ENCODE measurements at regions not wholly inside any gene's neighbourhood (a gene's known extent, or its start where the extent isn't known, plus 50 kb on each side); places are given as distances from the start of the nearest gene placed in this dataset.
"Not testable (repeated sequence)": the region's sequence is repeated elsewhere in the genome, so short reads cannot be mapped to it uniquely, and the experiment has no call there.

- no peak for DNase-seq (ENCODE audit: low read depth)
Measured at GRCh38 chr4:162943263-162943662, 223.4 kb downstream of the NAF1 start.

GRCh38 chr4:162938738-162939485 is 227.8 kb downstream of the NAF1 start:
- no peak for DNase-seq (ENCODE audit: low read depth)

DNA sequence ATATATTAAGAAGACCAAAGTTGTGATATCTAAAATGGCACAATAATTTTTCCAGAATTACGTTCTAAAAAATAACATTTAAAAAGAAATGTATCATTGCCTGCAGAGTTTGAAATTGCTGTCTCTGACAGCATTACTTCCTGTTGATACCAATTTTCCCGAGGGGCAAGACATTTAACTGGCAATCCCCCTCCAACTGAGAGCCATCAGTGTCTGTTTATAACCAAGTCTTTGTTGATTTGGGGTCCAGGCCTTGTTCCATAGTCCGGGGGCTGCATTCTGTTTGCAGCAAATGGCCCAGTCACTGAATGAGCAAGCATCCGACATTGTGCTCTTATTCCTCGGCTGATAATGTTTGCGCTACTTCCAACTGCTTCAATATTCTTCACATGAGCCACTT is 231.5 kb downstream of the NAF1 start:
- DNase-seq (ENCODE audit: low read depth), result no peak

DNA sequence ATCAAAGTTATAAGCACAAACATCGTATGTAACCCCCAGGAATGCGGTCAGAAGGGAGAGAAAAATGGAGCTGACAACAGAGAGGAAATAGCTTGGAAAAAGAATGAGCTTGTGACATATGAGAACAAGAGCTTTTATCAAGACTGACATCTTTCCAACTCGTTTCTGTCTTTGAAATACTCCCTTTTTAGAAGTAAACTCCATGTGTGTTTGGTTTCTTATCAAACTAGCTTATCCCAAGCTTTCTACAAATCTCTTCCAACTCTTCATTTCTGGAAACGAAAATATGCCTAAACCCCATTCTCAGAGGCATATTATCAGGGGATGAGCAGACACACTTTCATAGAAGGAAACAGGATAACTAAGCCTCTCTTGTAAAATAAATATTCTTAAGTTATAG is 235.4 kb downstream of the NAF1 start:
- DNase-seq (ENCODE audit: low read depth), result no peak

DNA sequence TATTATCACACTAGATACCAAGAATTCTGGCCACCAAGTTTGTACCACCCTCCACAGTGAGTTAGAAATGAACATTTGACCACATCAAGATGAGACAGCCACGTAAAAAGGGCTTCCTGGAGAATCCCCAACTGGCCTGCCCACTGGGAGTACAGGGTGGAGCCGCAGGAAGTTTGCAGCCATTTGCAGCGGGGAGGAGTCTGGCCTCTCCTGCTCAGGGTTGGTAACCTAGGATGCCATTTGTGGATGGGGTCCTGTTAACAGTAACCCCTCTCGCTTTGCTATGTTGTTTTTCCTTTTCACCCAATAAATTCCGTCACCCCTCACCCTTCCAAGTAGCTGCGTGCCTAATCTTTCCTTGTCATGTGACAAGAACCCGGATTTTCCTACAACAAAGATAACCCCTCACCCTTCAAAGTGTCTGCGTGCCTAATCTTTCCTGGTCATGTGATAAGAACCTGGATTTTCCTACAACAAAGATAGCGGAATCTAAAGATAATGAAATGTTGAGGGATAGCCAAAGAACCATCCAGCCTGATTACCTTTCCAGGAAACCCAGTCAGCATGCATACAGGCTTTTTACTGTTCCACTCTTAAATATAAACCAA is 245.4 kb downstream of the NAF1 start:
- DNase-seq (ENCODE audit: low read depth), result no peak

DNA sequence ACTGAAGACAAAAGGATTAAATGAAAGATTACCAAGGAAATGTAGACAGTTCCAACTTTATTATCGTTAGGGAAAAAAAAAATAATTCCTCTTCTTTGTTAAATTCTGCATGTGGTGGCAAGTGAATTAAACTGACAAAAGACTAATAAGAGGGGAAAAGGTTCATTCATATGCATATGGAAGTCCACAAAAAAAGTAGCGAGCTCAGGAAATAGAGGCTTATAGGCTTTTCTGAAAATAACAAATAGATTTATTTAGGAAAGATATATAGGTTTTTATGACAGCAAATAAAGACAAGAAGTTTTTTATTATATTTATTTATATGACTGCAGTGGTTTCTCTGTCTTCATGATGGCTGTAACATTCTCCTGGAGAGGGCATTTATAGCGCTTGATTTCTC is 246.0 kb downstream of the NAF1 start:
- no peak for DNase-seq (ENCODE audit: low read depth)

DNA sequence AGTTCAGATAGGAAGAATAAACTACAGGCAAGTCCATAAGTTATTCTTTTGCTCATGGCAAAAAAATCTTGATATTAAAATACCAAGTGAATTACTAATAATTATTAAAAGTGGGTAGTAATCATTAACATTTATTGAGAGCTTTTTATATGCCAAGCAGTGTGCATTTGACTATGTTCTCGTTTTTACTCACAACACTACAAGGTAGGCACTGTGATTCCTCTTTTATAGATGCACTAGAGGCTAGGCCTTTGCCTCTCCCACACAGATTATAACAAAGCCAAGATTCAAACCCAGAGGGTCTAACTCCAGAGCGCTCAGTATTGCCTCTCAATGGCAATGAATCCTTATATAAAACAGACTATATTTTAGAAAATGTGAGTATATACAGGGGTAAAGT is 254.2 kb downstream of the NAF1 start:
- no peak for DNase-seq (ENCODE audit: low read depth)

DNA sequence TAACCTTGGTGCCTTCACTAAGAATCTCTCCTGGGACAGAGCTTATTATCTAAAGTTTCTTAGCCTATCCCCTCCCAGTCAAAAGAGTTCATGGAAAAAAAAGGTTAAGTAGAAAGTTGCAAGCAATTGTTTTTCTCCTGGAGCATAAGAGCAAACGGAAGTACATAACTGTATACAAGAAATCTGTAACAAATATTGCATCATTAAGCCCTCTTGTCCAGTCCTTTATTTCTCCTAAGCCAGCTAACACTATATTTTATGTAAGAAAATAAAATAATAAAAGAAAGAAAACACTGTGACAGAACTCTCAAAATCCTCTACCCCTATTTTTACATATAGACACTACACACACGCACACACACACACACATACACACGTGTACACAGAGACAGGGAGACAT is 255.3 kb downstream of the NAF1 start:
- DNase-seq (ENCODE audit: low read depth), result no peak

DNA sequence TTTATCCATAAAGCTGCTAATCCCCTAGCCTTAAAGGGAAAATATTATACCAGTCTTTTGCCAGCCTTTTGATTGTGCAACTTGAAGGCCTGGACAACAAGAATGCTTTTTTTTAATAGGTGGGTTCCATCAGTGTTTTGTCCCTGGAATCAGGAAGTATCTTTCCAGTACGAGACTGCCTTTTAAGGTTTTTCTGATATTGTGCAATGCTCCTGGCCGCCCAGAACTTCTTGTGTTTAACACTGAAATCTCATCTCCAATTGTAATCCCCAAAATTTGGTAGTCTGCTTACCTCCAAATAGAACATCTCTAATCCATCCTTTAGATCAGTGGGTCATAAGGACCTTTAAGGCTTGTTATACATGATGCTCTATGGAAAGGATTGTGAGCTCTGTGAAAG is 256.7 kb downstream of the NAF1 start:
- DNase-seq (ENCODE audit: low read depth), result no peak

- no peak for DNase-seq (ENCODE audit: low read depth)
Measured at GRCh38 chr4:162894387-162894786, 272.3 kb downstream of the NAF1 start.

GRCh38 chr4:162891788-162892707 is 274.6 kb downstream of the NAF1 start:
- no peak for DNase-seq (ENCODE audit: low read depth)

DNA sequence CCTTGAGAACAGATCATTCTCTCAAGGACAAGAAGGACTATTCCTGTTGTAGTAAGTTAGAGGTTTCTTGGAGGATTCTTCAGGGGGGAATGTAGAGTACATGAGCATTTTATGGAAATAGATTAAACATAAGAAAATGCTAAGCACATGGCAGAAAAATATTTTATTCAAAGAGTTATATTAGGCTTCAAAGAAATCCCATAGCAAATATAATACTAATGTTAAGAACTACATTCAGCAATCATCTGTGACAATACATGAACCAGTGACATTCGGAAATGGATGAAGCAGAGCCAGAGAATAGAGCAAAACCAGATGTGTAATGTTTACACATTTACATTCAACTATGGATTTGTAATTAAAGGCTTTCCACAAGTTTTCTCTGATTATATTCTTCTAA is 288.6 kb downstream of the NAF1 start:
- DNase-seq (ENCODE audit: low read depth), result no peak

DNA sequence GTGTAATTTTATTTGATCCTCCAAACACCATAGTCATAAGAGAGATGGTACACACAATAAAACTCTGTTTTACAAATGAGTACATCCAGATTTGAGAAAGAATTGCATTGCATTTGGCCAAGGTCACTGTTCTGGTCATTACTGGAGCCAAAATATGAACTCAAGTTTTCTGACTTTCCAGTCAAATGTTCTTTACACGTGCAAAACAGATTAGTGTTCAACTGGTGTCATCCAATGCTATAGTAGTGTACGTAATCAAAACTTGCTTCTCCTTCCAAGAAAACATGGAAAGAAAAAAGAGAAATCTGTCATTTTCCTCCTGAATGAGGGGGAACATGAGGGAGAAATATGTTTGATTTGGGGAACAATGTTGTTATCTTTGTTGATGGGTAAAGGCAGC is 291.9 kb downstream of the NAF1 start:
- DNase-seq (ENCODE audit: low read depth), result no peak

DNA sequence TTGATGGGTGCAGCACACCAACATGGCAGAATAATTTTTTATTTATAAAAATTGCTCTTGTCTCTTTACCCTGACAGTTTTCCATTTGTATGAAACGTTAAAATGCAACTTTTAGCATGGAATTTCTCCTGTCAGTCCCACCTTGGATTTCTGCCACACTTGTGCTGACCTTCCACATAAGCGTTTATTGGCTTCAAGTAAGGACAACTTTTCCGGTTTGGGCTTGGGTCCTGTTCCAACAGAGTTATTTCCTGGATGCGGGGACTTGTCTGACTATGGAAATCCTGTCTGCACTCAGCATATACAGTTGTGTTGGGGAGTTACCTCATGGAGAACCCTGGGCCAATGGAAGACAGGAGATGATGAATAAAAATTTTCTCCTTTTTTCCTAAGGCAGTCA is 294.7 kb downstream of the NAF1 start:
- DNase-seq (ENCODE audit: low read depth), result no peak

DNA sequence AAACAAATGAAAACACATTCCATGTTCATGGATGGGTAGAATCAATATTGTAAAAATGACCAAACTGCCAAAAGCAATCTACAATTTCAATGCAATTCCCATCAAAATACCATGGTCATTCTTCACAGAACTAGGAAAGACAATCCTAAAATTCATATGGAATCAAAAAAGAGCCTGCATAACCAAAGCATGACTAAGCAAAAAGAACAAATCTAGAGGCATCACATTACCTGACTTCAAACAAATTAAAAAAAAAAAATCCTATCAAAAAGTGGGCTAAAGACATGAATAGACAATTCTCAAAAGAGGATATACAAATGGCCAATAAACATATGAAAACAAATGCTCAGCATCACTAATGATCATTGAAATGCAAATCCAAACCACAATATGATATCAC is 297.5 kb downstream of the NAF1 start:
- DNase-seq (ENCODE audit: low read depth), result no peak

DNA sequence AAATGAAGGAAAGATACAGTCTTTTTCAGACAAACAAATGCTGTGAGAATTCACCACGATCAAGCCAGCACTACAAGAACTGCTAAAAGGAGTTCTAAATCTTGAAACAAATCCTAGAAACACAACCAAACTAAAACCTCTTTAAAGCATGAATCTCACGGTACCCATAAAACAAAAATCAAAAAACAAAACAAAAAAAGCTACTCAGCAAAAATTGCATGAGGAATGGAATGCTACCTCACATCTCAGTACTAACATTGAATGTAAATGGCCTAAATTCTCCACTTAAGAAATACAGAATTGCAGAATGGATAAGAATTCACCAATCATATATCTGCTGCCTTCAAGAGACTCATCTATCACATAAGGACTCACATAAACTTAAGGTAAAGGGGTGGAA is 300.1 kb downstream of the NAF1 start:
- no peak for DNase-seq (ENCODE audit: low read depth)

- no peak for DNase-seq (ENCODE audit: low read depth)
Measured at GRCh38 chr4:162865102-162865501, 301.6 kb downstream of the NAF1 start.

DNA sequence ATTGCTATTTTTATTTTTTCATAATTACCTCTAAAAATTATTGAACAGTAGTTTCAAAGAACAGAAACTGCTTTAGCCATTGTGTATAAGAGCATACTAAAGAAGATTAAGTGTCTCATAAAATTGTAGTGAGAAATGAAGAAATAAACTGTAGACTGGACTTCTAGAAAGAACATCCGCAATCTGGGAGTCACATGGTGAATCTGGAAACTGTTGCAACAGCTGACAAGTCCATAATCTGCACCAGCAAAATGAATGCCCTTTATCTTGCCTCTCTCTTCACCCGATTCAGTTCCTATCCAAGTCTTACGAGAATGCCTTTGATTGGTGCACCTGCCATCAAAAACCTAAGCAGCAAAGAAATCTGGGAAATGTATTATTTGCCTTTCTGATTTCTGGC is 312.9 kb downstream of the NAF1 start:
- DNase-seq (ENCODE audit: low read depth), result no peak

DNA sequence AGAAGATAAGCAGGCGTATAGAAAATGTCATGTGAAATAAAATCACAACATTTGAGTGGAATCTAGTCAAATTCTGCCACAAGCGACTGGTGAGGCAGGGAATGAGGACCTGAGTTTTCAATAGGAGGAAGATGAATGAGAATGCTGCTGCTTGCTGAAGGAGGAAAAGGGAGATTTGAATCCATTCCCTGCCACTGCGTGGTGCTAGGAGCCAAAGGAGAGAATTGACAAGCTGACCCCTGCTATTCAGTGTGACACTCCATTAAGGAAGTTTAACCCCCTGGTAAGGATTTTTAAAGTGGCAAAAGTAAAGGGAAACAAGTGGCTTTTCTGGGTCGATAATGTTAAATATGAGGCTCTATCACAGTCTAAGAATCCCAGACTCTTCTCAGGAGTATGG is 314.0 kb downstream of the NAF1 start:
- no peak for DNase-seq (ENCODE audit: low read depth)

- DNase-seq (ENCODE audit: low read depth), result not testable (repeated sequence)
Measured at GRCh38 chr4:162851241-162851758, 315.4 kb downstream of the NAF1 start.

GRCh38 chr4:162849937-162850336 is 316.8 kb downstream of the NAF1 start:
- no peak for DNase-seq (ENCODE audit: low read depth)

GRCh38 chr4:162847945-162848549 is 318.6 kb downstream of the NAF1 start:
- no peak for DNase-seq (ENCODE audit: low read depth)

Data from LHCN-M2 (cell line).